ENCODE measurements at regions not wholly inside any gene's neighbourhood (a gene's known extent, or its start where the extent isn't known, plus 50 kb on each side); places are given as distances from the start of the nearest gene placed in this dataset.

DNA sequence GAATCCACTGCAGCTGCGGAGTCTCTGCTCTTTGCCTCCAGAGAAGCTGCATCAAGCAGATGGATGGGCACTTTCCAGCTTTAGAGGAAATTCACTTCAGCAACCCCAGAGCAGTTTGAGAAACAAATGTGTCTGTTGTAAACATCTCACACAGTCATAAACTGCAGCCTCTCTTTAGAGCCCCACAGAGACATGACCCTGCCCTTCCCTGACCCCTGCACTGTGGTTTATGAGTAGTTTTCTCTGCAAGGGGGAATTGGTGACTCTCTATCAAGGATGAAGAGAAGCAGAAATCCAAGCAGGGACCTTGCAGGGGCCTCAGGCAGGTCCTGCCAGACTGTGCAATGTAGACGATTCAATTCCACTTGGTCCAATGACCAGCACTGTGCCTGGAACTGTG is 160.2 kb downstream of the SH2D4B start:
- no peak overlapping the region for H3K4me3 Mint-ChIP-seq (ENCODE audit: unreplicated experiment)
- ChIA-PET POLR2A (no interaction called here), CTCF (no interaction called here)
- no peaks in the 10 kb centered on the region for H3K36me3 ChIP-seq (ENCODE audit: control insufficient read depth, insufficient read depth, low read length)
- intact Hi-C loops (cut with micrococcal nuclease; ENCODE audit: unreplicated experiment), result no loop called here
- H3K4me1 Mint-ChIP-seq (ENCODE audit: low read depth, unreplicated experiment), result peaks cover 8% of the 10 kb centered on the region
- DNase-seq, result no peak
- H3K27me3 ChIP-seq (replicated peaks; ENCODE audit: control insufficient read depth, insufficient read depth, low read length), result no peaks in the 10 kb centered on the region
- no TSS peak for BruUV-seq (replicated peaks)
- no peak overlapping the region for H3K27ac Mint-ChIP-seq (ENCODE audit: unreplicated experiment)
- H3K27me3 Mint-ChIP-seq (ENCODE audit: insufficient read depth, unreplicated experiment), result no peaks in the 10 kb centered on the region
- no peaks in the 10 kb centered on the region for H3K4me1 ChIP-seq
- TF ChIP-seq, protein P1, sequence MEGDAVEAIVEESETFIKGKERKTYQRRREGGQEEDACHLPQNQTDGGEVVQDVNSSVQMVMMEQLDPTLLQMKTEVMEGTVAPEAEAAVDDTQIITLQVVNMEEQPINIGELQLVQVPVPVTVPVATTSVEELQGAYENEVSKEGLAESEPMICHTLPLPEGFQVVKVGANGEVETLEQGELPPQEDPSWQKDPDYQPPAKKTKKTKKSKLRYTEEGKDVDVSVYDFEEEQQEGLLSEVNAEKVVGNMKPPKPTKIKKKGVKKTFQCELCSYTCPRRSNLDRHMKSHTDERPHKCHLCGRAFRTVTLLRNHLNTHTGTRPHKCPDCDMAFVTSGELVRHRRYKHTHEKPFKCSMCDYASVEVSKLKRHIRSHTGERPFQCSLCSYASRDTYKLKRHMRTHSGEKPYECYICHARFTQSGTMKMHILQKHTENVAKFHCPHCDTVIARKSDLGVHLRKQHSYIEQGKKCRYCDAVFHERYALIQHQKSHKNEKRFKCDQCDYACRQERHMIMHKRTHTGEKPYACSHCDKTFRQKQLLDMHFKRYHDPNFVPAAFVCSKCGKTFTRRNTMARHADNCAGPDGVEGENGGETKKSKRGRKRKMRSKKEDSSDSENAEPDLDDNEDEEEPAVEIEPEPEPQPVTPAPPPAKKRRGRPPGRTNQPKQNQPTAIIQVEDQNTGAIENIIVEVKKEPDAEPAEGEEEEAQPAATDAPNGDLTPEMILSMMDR (IDR thresholded peaks at IDR 0.05; ENCODE audit: insufficient read depth in 1 of 2, low read depth in 1 of 2, low read length in 1 of 2, severe bottlenecking in 1 of 2, unreplicated experiment in 1 of 2), result no peak
- H3K9me3 Mint-ChIP-seq (ENCODE audit: unreplicated experiment), result no peaks in the 10 kb centered on the region
- H3K9me3 ChIP-seq, result no peaks in the 10 kb centered on the region
- H3K36me3 Mint-ChIP-seq (ENCODE audit: insufficient read depth, unreplicated experiment), result no peaks in the 10 kb centered on the region
- no peak overlapping the region for H3K4me3 ChIP-seq (ENCODE audit: low read depth, low read length)

DNA sequence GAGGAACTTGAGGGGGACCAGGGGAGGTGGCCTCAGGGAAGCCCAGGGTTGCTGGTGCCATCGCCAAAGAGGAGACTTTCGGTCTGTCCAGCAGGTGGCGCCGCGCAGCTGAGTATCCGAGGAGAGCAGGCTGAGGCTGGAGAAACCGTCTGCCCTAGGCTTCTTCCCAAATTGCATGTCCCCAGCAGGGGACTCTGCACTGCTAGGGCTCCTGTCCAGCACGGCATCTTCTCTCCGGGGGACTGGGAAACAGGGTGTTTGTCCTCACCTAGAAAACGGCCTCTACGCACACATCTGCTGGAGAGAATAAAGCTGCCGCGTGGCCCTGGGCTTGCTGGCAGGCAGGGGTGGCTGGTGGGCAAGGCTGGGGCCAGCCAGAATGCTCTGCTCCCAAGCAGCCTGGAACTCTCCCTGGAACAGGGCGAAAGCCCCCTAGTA is 161.9 kb downstream of the SH2D4B start:
- no peaks in the 10 kb centered on the region for H3K4me1 ChIP-seq
- TF ChIP-seq, protein P1 (IDR thresholded peaks at IDR 0.05; ENCODE audit: insufficient read depth in 1 of 2, low read depth in 1 of 2, low read length in 1 of 2, severe bottlenecking in 1 of 2, unreplicated experiment in 1 of 2), result peak; percentile 90 to 94
- H3K27ac Mint-ChIP-seq (ENCODE audit: unreplicated experiment), result no peak overlapping the region
- intact Hi-C loops (cut with micrococcal nuclease; ENCODE audit: unreplicated experiment), result loop anchor here (1.0 to 5.0 kb wide), 6 partner anchors 35 to 320 kb away; no protein-coding TSS in a partner anchor
- no TSS peak for BruUV-seq (replicated peaks)
- H3K4me3 ChIP-seq (ENCODE audit: low read depth, low read length), result no peak overlapping the region
- no peaks in the 10 kb centered on the region for H3K36me3 Mint-ChIP-seq (ENCODE audit: insufficient read depth, unreplicated experiment)
- H3K36me3 ChIP-seq (ENCODE audit: control insufficient read depth, insufficient read depth, low read length), result no peaks in the 10 kb centered on the region
- H3K27me3 ChIP-seq (replicated peaks; ENCODE audit: control insufficient read depth, insufficient read depth, low read length), result no peaks in the 10 kb centered on the region
- H3K9me3 ChIP-seq, result no peaks in the 10 kb centered on the region
- no peaks in the 10 kb centered on the region for H3K9me3 Mint-ChIP-seq (ENCODE audit: unreplicated experiment)
- H3K27me3 Mint-ChIP-seq (ENCODE audit: insufficient read depth, unreplicated experiment), result no peaks in the 10 kb centered on the region
- ChIA-PET POLR2A (no interaction called here), CTCF (interaction anchor here (0.7 to 2.6 kb wide), 6 partner anchors 12 to 255 kb away, joined by 3 to 8 read pairs (median 6); no protein-coding TSS in a partner anchor)
- H3K4me3 Mint-ChIP-seq (ENCODE audit: unreplicated experiment), result no peak overlapping the region
- H3K4me1 Mint-ChIP-seq (ENCODE audit: low read depth, unreplicated experiment), result peaks cover 8% of the 10 kb centered on the region
- peak; percentile 83 to 90 for DNase-seq

DNA sequence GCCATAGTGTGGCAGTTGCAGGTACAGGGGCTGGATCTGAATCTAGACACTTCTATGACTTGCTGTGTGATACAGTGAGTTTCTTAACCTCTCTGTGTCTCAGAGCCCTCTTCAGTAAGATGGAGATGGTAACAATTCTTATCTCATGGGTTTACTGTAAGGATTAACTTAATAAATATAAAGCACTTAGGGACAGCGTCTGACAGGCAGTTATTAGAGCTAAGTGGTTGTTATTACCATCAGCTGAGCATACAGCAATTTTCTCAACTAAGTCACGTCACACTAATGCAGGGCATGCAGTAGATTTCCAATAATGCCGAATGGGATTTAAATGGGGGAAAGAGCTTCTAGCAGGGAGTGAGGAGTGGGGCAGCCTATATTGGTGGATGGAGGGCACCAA is 162.6 kb downstream of the SH2D4B start:
- Mint-ChIP-seq H3K4me1 (ENCODE audit: low read depth, unreplicated experiment) (peaks cover 8% of the 10 kb centered on the region), H3K27me3 (ENCODE audit: insufficient read depth, unreplicated experiment) (no peaks in the 10 kb centered on the region), H3K27ac (ENCODE audit: unreplicated experiment) (no peak overlapping the region), H3K36me3 (ENCODE audit: insufficient read depth, unreplicated experiment) (no peaks in the 10 kb centered on the region), H3K9me3 (ENCODE audit: unreplicated experiment) (no peaks in the 10 kb centered on the region), H3K4me3 (ENCODE audit: unreplicated experiment) (no peak overlapping the region)
- ChIA-PET POLR2A (no interaction called here), CTCF (interaction anchor here (0.7 to 2.6 kb wide), 8 partner anchors 12 to 255 kb away, joined by 3 to 8 read pairs (median 4); no protein-coding TSS in a partner anchor)
- no TSS peak for BruUV-seq (replicated peaks)
- TF ChIP-seq, protein P1 (IDR thresholded peaks at IDR 0.05; ENCODE audit: insufficient read depth in 1 of 2, low read depth in 1 of 2, low read length in 1 of 2, severe bottlenecking in 1 of 2, unreplicated experiment in 1 of 2), result no peak
- no peaks in the 10 kb centered on the region for H3K9me3 ChIP-seq
- no peaks in the 10 kb centered on the region for H3K36me3 ChIP-seq (ENCODE audit: control insufficient read depth, insufficient read depth, low read length)
- H3K4me3 ChIP-seq (ENCODE audit: low read depth, low read length), result no peak overlapping the region
- H3K4me1 ChIP-seq, result no peaks in the 10 kb centered on the region
- no peaks in the 10 kb centered on the region for H3K27me3 ChIP-seq (replicated peaks; ENCODE audit: control insufficient read depth, insufficient read depth, low read length)
- no peak for DNase-seq
- intact Hi-C loops (cut with micrococcal nuclease; ENCODE audit: unreplicated experiment), result loop anchor here (5.0 kb wide), 1 partner anchor 72 kb away; no protein-coding TSS in a partner anchor
